Fibroblast of lung (primary cell): ENCODE measurements at regions not wholly inside any gene's neighbourhood (a gene's known extent, or its start where the extent isn't known, plus 50 kb on each side); places are given as distances from the start of the nearest gene placed in this dataset.

Experiments used
- EZH2 ChIP-seq: IDR thresholded peaks from 2 replicates; pipeline ENCODE4 v1.5.1; 2012; ENCODE audit warnings: low read length, control low read depth, mild to moderate bottlenecking; ENCODE audit errors: missing control alignments
- TF ChIP-seq, protein P1 (sequence below), 2 donors: IDR thresholded peaks in 1 of 2; conservative IDR thresholded peaks in 1 of 2; 1 replicate in 1 of 2; 2 replicates in 1 of 2; pipeline ENCODE4 v1.5.1; 2011 to 2012; ENCODE audit warnings: low read length in 2 of 2, control low read depth in 1 of 2, inconsistent platforms in 1 of 2, low read depth in 1 of 2, mild to moderate bottlenecking in 1 of 2

GRCh38 chr3:74343391-74343790, 271.1 kb downstream of the CNTN3 start:
- TF ChIP-seq, protein P1, sequence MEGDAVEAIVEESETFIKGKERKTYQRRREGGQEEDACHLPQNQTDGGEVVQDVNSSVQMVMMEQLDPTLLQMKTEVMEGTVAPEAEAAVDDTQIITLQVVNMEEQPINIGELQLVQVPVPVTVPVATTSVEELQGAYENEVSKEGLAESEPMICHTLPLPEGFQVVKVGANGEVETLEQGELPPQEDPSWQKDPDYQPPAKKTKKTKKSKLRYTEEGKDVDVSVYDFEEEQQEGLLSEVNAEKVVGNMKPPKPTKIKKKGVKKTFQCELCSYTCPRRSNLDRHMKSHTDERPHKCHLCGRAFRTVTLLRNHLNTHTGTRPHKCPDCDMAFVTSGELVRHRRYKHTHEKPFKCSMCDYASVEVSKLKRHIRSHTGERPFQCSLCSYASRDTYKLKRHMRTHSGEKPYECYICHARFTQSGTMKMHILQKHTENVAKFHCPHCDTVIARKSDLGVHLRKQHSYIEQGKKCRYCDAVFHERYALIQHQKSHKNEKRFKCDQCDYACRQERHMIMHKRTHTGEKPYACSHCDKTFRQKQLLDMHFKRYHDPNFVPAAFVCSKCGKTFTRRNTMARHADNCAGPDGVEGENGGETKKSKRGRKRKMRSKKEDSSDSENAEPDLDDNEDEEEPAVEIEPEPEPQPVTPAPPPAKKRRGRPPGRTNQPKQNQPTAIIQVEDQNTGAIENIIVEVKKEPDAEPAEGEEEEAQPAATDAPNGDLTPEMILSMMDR (conservative IDR thresholded peaks at IDR 0.05 in 1 of 2, IDR thresholded peaks at IDR 0.05 in 1 of 2; ENCODE audit: low read depth in 1 of 2, low read length in 2 of 2): no peak
- no peak for TF ChIP-seq EZH2
